ENCODE measurements at regions not wholly inside any gene's neighbourhood (a gene's known extent, or its start where the extent isn't known, plus 50 kb on each side); places are given as distances from the start of the nearest gene placed in this dataset.

DNA sequence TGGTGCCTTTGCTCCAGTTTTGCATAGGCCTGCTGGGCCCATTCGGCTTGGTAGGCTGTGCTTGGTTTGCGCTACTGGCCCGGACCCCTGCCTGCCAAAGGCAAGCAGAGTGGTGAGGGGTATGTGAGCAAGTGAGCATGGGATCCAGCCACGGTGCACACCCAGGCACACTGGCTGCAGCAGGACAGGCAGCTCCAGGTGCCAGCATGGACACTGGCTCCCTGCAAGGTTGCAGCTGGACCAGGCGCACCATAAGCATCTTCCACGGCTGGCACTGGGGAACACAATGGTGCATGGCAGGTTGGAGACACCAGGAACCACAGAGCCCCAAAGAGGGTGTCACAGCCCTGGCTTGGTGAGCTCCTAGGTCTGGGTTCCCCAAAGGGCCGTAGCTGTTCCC lies 693.5 kb upstream of the PTBP2 start:
- ATAC-seq, result no peak
- Histone ChIP-seq H3K27me3 (ENCODE audit: control insufficient read depth in 2 of 2, insufficient read depth in 2 of 2, low read length in 2 of 2) (no peaks in the 10 kb centered on the region), H3K4me3 (no peak overlapping the region), H3K27ac (ENCODE audit: extremely low read depth, low read depth, low read length) (no peak overlapping the region), H2AFZ (ENCODE audit: low read depth, low read length) (no peak overlapping the region), H3K4me1 (replicated peaks in 1 of 2; ENCODE audit: control insufficient read depth in 2 of 2, insufficient read depth in 2 of 2, low read length in 2 of 2) (no peaks in the 10 kb centered on the region), H3K9ac (ENCODE audit: insufficient read depth in 1 of 2, low read depth in 2 of 2, low read length in 2 of 2) (no peak overlapping the region), H3K9me1 (ENCODE audit: control insufficient read depth, insufficient read depth, low read length) (no peaks in the 10 kb centered on the region), H3K9me3 (replicated peaks; ENCODE audit: control insufficient read depth, insufficient read depth, low read depth, low read length) (no peaks in the 10 kb centered on the region; the same call in 1 of the 2 replicates), H3K4me2 (ENCODE audit: insufficient read depth, low read length) (no peak overlapping the region), H3K36me3 (ENCODE audit: control insufficient read depth, insufficient read depth, low read length) (no peaks in the 10 kb centered on the region), H4K20me1 (replicated peaks; ENCODE audit: control insufficient read depth, insufficient read depth, low read length) (no peaks in the 10 kb centered on the region), H3K79me2 (ENCODE audit: control insufficient read depth, insufficient read depth, low read length) (no peaks in the 10 kb centered on the region)
- POLR2A ChIA-PET, result no interaction called here
- CTCF ChIA-PET (ENCODE audit: low intra/inter-chr PET ratio), result no interaction called here
- no peak for DNase-seq (ENCODE audit: extremely low read depth in 1 of 4, low spot score in 3 of 4)
- BruUV-seq (replicated peaks), result no TSS peak
- intact Hi-C loops (cut with micrococcal nuclease), result no loop called here
- no peak for FAIRE-seq
- TF ChIP-seq ZNF311 (CRISPR knock-in tag; IDR thresholded peaks at IDR 0.05) (no peak), BRD4 (IDR thresholded peaks at IDR 0.05) (no peak), RNF2 (IDR thresholded peaks at IDR 0.05) (no peak), THRAP3 (IDR thresholded peaks at IDR 0.05; ENCODE audit: borderline replicate concordance) (no peak), CBFB (CRISPR knock-in tag; IDR thresholded peaks at IDR 0.05) (no peak)
- TF ChIP-seq, protein P1, sequence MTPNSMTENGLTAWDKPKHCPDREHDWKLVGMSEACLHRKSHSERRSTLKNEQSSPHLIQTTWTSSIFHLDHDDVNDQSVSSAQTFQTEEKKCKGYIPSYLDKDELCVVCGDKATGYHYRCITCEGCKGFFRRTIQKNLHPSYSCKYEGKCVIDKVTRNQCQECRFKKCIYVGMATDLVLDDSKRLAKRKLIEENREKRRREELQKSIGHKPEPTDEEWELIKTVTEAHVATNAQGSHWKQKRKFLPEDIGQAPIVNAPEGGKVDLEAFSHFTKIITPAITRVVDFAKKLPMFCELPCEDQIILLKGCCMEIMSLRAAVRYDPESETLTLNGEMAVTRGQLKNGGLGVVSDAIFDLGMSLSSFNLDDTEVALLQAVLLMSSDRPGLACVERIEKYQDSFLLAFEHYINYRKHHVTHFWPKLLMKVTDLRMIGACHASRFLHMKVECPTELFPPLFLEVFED (CRISPR knock-in tag; conservative IDR thresholded peaks at IDR 0.05), result no peak
- TF ChIP-seq, protein P2, sequence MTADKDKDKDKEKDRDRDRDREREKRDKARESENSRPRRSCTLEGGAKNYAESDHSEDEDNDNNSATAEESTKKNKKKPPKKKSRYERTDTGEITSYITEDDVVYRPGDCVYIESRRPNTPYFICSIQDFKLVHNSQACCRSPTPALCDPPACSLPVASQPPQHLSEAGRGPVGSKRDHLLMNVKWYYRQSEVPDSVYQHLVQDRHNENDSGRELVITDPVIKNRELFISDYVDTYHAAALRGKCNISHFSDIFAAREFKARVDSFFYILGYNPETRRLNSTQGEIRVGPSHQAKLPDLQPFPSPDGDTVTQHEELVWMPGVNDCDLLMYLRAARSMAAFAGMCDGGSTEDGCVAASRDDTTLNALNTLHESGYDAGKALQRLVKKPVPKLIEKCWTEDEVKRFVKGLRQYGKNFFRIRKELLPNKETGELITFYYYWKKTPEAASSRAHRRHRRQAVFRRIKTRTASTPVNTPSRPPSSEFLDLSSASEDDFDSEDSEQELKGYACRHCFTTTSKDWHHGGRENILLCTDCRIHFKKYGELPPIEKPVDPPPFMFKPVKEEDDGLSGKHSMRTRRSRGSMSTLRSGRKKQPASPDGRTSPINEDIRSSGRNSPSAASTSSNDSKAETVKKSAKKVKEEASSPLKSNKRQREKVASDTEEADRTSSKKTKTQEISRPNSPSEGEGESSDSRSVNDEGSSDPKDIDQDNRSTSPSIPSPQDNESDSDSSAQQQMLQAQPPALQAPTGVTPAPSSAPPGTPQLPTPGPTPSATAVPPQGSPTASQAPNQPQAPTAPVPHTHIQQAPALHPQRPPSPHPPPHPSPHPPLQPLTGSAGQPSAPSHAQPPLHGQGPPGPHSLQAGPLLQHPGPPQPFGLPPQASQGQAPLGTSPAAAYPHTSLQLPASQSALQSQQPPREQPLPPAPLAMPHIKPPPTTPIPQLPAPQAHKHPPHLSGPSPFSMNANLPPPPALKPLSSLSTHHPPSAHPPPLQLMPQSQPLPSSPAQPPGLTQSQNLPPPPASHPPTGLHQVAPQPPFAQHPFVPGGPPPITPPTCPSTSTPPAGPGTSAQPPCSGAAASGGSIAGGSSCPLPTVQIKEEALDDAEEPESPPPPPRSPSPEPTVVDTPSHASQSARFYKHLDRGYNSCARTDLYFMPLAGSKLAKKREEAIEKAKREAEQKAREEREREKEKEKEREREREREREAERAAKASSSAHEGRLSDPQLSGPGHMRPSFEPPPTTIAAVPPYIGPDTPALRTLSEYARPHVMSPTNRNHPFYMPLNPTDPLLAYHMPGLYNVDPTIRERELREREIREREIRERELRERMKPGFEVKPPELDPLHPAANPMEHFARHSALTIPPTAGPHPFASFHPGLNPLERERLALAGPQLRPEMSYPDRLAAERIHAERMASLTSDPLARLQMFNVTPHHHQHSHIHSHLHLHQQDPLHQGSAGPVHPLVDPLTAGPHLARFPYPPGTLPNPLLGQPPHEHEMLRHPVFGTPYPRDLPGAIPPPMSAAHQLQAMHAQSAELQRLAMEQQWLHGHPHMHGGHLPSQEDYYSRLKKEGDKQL (CRISPR knock-in tag; IDR thresholded peaks at IDR 0.05; ENCODE audit: borderline replicate concordance), result no peak
- 0% methylated on average over 7 of the region's 7 CpGs for WGBS (ENCODE audit: insufficient coverage, low coverage, missing lambda C conversion rate)
- in situ Hi-C loops (cut with MboI), result no loop called here
